HCT116 (cell line): ENCODE measurements at regions not wholly inside any gene's neighbourhood (a gene's known extent, or its start where the extent isn't known, plus 50 kb on each side); places are given as distances from the start of the nearest gene placed in this dataset.

Experiments used
- ATAC-seq: fragments of 200-7000 bp; cut with Tn5 transposase; 2 replicates; pipeline ENCODE4 v1.9.1; 2020; ENCODE audit warnings: mild to moderate bottlenecking, moderate library complexity
- BruUV-seq: library from RNA; stranded (reverse); fragments of 400-500 nt; replicated peaks from 2 replicates; lab custom pipeline; 2021; lab: Mats Ljungman, UMichigan
- CTCF ChIA-PET: fragments of 300-600 bp; sonication (Branson Sonifier 250); formaldehyde crosslinking; loops from one replicate; lab custom pipeline; 2021; ENCODE audit warnings: antibody characterized with exemption; lab: Charles Lee
- POLR2A ChIA-PET: fragments of 300-600, 350-600 bp; sonication (Branson Sonifier 250); formaldehyde crosslinking; loops from one replicate; lab custom pipeline; 2021; ENCODE audit warnings: antibody characterized with exemption; lab: Charles Lee
- RAD21 ChIA-PET, 2 experiments: fragments of 300-600 bp; sonication (Branson Sonifier 250); formaldehyde crosslinking; loops; one replicate each; lab custom pipeline; 2023; ENCODE audit warnings: low total read pairs in 2 of 2; ENCODE audit not compliant: uncharacterized antibody in 2 of 2, unreplicated experiment in 2 of 2, low non-redundant PET in 1 of 2; lab: Charles Lee
- DNase-seq: peaks from one replicate; pipeline ENCODE4 v3.0.0-alpha.2; 2010; ENCODE audit warnings: low read depth, low spot score
- H2AFZ ChIP-seq: fragments of 200-600 bp; shearing (Covaris generic), sonication (generic); 2 replicates; pipeline ENCODE4 v1.6.1; 2017; ENCODE audit warnings: low read depth, mixed run types, mixed read lengths, antibody characterized with exemption, low read length; ENCODE audit not compliant: poor library complexity, severe bottlenecking
- H3K27ac ChIP-seq: 2 replicates; pipeline ENCODE4 v1.5.1; 2012; ENCODE audit warnings: low read depth, low read length
- H3K27me3 ChIP-seq: fragments of 200-600 bp; sonication (generic); 2 replicates; pipeline ENCODE4 v1.6.1; 2016; ENCODE audit warnings: mixed run types, low read length, mixed read lengths; ENCODE audit not compliant: insufficient read depth
- H3K36me3 ChIP-seq, 2 experiments: fragments of 200-500 bp in 1 of 2; fragments of 200-600 bp in 1 of 2; sonication (Bioruptor generic) in 1 of 2; sonication (generic) in 1 of 2; 2 replicates each; pipeline versions ENCODE4 v1.5.1 to v1.6.1; 2014 to 2016; ENCODE audit warnings: low read length in 2 of 2, inconsistent platforms in 1 of 2, mixed read lengths in 1 of 2, mixed run types in 1 of 2; ENCODE audit not compliant: insufficient read depth in 2 of 2, control insufficient read depth in 1 of 2
- H3K4me1 ChIP-seq, 2 experiments: fragments of 200-600 bp in 1 of 2; sonication (generic) in 1 of 2; 2 replicates each; pipeline versions ENCODE4 v1.5.1 to v1.6.1; 2012 to 2017; ENCODE audit warnings: low read length in 2 of 2, inconsistent platforms in 1 of 2, mild to moderate bottlenecking in 1 of 2, mixed read lengths in 1 of 2, mixed run types in 1 of 2, moderate library complexity in 1 of 2; ENCODE audit not compliant: insufficient read depth in 2 of 2, control insufficient read depth in 1 of 2
- H3K4me2 ChIP-seq: fragments of 200-600 bp; sonication (generic); 2 replicates; pipeline ENCODE4 v1.6.1; 2017; ENCODE audit warnings: mixed run types, low read length, mixed read lengths
- H3K4me3 ChIP-seq, 2 experiments: fragments of 200-600 bp in 1 of 2; sonication (generic) in 1 of 2; replicated peaks in 1 of 2; 2 replicates each; pipeline ENCODE4 v1.5.1; 2011 to 2016; ENCODE audit warnings: low read length in 2 of 2, control low read depth in 1 of 2, low read depth in 1 of 2, mild to moderate bottlenecking in 1 of 2, mixed read lengths in 1 of 2, mixed run types in 1 of 2
- H3K79me2 ChIP-seq: fragments of 200-600 bp; sonication (generic); 2 replicates; pipeline ENCODE4 v1.6.1; 2017; ENCODE audit warnings: mild to moderate bottlenecking, mixed run types, low read length, moderate library complexity, mixed read lengths; ENCODE audit not compliant: insufficient read depth
- H3K9ac ChIP-seq: fragments of 200-600 bp; sonication (generic); 2 replicates; pipeline ENCODE4 v1.6.1; 2016; ENCODE audit warnings: low read length, mixed read lengths
- H3K9me2 ChIP-seq: fragments of 200-600 bp; sonication (generic), shearing (Covaris generic); 2 replicates; pipeline ENCODE4 v1.6.1; 2017; ENCODE audit warnings: mixed run types, mild to moderate bottlenecking, moderate library complexity; ENCODE audit not compliant: insufficient read depth
- H3K9me3 ChIP-seq, 2 experiments: fragments of 200-500 bp in 1 of 2; fragments of 200-600 bp in 1 of 2; sonication (Bioruptor generic) in 1 of 2; sonication (generic) in 1 of 2; 2 replicates each; pipeline ENCODE4 v1.6.1; 2014 to 2017; ENCODE audit warnings: low read length in 2 of 2, mixed read lengths in 2 of 2, inconsistent platforms in 1 of 2, low read depth in 1 of 2, mild to moderate bottlenecking in 1 of 2, mixed run types in 1 of 2, moderate library complexity in 1 of 2; ENCODE audit not compliant: control insufficient read depth in 1 of 2, insufficient read depth in 1 of 2
- H4K20me1 ChIP-seq: fragments of 200-600 bp; sonication (generic), shearing (Covaris generic); 2 replicates; pipeline ENCODE4 v1.6.1; 2017; ENCODE audit warnings: mixed run types, mild to moderate bottlenecking, moderate library complexity; ENCODE audit not compliant: insufficient read depth
- ATF3 ChIP-seq: IDR thresholded peaks from 2 replicates; pipeline ENCODE4 v1.6.1; 2012
- CEBPB ChIP-seq: IDR thresholded peaks from 2 replicates; pipeline ENCODE4 v1.6.1; 2012; ENCODE audit warnings: low read depth
- EGR1 ChIP-seq: IDR thresholded peaks from 2 replicates; pipeline ENCODE4 v1.6.1; 2012; ENCODE audit warnings: low read depth
- ELF1 ChIP-seq: IDR thresholded peaks from 2 replicates; pipeline ENCODE4 v1.6.1; 2012; ENCODE audit warnings: low read depth, borderline replicate concordance
- EZH2 ChIP-seq: fragments of 200-600 bp; sonication (generic); IDR thresholded peaks from 2 replicates; pipeline ENCODE4 v1.6.1; 2017; ENCODE audit warnings: antibody characterized with exemption, mixed run types
- EZH2phosphoT487 ChIP-seq: fragments of 200-600 bp; IDR thresholded peaks from 2 replicates; pipeline ENCODE4 v1.6.1; 2018; ENCODE audit warnings: antibody characterized with exemption, borderline replicate concordance
- JUND ChIP-seq: IDR thresholded peaks from 2 replicates; pipeline ENCODE4 v1.6.1; 2012
- POLR2AphosphoS5 ChIP-seq: IDR thresholded peaks from 2 replicates; pipeline ENCODE4 v1.6.1; 2011; ENCODE audit warnings: mild to moderate bottlenecking, low read depth, low read length, moderate library complexity
- REST ChIP-seq: IDR thresholded peaks from 2 replicates; pipeline ENCODE4 v1.6.1; 2012; ENCODE audit warnings: low read depth
- SIN3A ChIP-seq: IDR thresholded peaks from 2 replicates; pipeline ENCODE4 v1.6.1; 2012; ENCODE audit warnings: low read depth
- SRF ChIP-seq: IDR thresholded peaks from 2 replicates; pipeline ENCODE4 v1.6.1; 2012; ENCODE audit warnings: low read depth
- ZFX ChIP-seq: fragments of 450-650 bp; IDR thresholded peaks from 2 replicates; pipeline ENCODE4 v1.6.1; 2017
- intact Hi-C: fragments of 100-400 bp; cut with micrococcal nuclease; formaldehyde crosslinking; loops from 2 replicates; pipeline ENCODE4 v1.10.0; 2022
- TF ChIP-seq, protein P1 (sequence below): IDR thresholded peaks from 2 replicates; pipeline ENCODE4 v1.6.1; 2012
- TF ChIP-seq, protein P2 (sequence below), 3 experiments: fragments of 200-600 bp in 1 of 3; sonication (generic) in 1 of 3; IDR thresholded peaks in 2 of 3; conservative IDR thresholded peaks in 1 of 3; 2 replicates each; pipeline ENCODE4 v1.5.1; 2012 to 2017; ENCODE audit warnings: low read depth in 2 of 3, low read length in 2 of 3, antibody characterized with exemption in 1 of 3, borderline replicate concordance in 1 of 3, control low read depth in 1 of 3, mild to moderate bottlenecking in 1 of 3, mixed read lengths in 1 of 3, mixed run types in 1 of 3, moderate library complexity in 1 of 3; ENCODE audit not compliant: insufficient read depth in 1 of 3

DNA sequence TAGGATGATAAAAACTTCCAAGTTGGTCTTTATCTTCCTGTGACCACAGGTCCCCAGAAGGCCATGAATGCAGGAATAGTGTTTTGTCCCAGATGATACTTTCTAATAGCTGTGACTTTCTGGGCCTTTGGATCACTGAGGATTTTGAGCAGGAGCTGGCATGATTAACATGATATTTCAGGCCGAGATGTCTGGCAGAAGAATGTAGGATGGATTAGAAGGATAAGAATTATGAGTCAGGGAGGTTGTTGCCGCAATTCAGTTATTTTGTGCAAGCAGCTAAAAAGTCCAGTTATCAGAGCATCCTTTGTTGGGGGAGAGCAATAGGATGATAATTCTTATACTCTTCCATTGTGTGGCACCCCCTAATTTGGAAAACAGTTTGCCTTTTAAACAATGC, 189.7 kb downstream of the PSAT1 start:
- Histone ChIP-seq H3K27ac (no peak overlapping the region), H3K4me2 (no peak overlapping the region), H3K4me3 (no peak overlapping the region), H3K9me2 (no peaks in the 10 kb centered on the region), H3K9me3 (peaks cover 4 to 5% of the 10 kb centered on the region in 2 experiments; a peak in 2 of 4 replicates), H3K36me3 (no peaks in the 10 kb centered on the region), H3K9ac (no peak overlapping the region), H2AFZ (no peak overlapping the region), H3K4me1 (no peaks in the 10 kb centered on the region), H3K27me3 (no peaks in the 10 kb centered on the region), H4K20me1 (no peaks in the 10 kb centered on the region; the same call in 1 of the 2 replicates), H3K79me2 (no peaks in the 10 kb centered on the region)
- ChIA-PET RAD21 (no interaction called here), CTCF (no interaction called here), POLR2A (no interaction called here)
- BruUV-seq, result no TSS peak
- intact Hi-C loops, result no loop called here
- DNase-seq (no peak), ATAC-seq (no peak)
- no peak for TF ChIP-seq EZH2
- TF ChIP-seq, protein P1, sequence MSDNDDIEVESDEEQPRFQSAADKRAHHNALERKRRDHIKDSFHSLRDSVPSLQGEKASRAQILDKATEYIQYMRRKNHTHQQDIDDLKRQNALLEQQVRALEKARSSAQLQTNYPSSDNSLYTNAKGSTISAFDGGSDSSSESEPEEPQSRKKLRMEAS, result no peak
- TF ChIP-seq SRF, result no peak
- TF ChIP-seq CEBPB, result no peak
- no peak for TF ChIP-seq ZFX
- TF ChIP-seq ELF1, result no peak
- no peak for TF ChIP-seq EZH2phosphoT487
- no peak for TF ChIP-seq SIN3A
- TF ChIP-seq JUND, result no peak
- TF ChIP-seq POLR2AphosphoS5, result no peak
- TF ChIP-seq EGR1, result no peak
- no peak for TF ChIP-seq ATF3
- TF ChIP-seq REST, result no peak
- TF ChIP-seq, protein P2, sequence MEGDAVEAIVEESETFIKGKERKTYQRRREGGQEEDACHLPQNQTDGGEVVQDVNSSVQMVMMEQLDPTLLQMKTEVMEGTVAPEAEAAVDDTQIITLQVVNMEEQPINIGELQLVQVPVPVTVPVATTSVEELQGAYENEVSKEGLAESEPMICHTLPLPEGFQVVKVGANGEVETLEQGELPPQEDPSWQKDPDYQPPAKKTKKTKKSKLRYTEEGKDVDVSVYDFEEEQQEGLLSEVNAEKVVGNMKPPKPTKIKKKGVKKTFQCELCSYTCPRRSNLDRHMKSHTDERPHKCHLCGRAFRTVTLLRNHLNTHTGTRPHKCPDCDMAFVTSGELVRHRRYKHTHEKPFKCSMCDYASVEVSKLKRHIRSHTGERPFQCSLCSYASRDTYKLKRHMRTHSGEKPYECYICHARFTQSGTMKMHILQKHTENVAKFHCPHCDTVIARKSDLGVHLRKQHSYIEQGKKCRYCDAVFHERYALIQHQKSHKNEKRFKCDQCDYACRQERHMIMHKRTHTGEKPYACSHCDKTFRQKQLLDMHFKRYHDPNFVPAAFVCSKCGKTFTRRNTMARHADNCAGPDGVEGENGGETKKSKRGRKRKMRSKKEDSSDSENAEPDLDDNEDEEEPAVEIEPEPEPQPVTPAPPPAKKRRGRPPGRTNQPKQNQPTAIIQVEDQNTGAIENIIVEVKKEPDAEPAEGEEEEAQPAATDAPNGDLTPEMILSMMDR (IDR thresholded peaks at IDR 0.05 in 2 of 3, conservative IDR thresholded peaks at IDR 0.05 in 1 of 3; ENCODE audit: borderline replicate concordance in 1 of 3, insufficient read depth in 1 of 3, low read depth in 2 of 3, low read length in 2 of 3), result no peak
